Mammary epithelial cell (primary cell): ENCODE measurements at regions not wholly inside any gene's neighbourhood (a gene's known extent, or its start where the extent isn't known, plus 50 kb on each side); places are given as distances from the start of the nearest gene placed in this dataset.

Source experiments
- EZH2 ChIP-seq: IDR thresholded peaks from 2 replicates; pipeline ENCODE4 v1.6.1; 2012; ENCODE audit warnings: low read length, inconsistent platforms, borderline replicate concordance
- TF ChIP-seq, protein P1 (sequence below), 2 donors: IDR thresholded peaks in 1 of 2; conservative IDR thresholded peaks in 1 of 2; 2 replicates each; pipeline ENCODE4 v1.5.1; 2011 to 2012; ENCODE audit warnings: inconsistent platforms in 2 of 2, low read length in 2 of 2, mild to moderate bottlenecking in 2 of 2, control low read depth in 1 of 2, low read depth in 1 of 2; ENCODE audit not compliant: insufficient read depth in 1 of 2; ENCODE audit errors: extremely low read depth in 1 of 2

DNA sequence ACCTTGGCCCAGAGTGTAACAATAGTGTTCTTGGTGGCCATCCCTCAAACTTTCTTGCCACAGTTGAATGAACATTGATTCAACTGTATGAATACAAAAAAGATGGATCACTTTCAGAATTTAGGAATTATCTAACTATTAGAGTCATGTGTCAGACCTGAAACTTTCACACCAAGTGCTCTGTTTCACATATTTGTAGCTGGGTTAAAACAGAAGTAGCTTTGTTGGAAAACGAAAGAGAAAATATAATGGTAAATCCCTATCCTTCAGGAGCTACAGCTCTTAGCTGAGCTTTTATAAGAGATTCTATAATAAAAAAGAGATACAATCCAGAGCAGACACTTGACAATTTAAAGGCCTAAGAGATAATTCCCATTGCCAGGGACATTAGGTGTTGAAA is 719.3 kb downstream of the JRKL start:
- TF ChIP-seq, protein P1, sequence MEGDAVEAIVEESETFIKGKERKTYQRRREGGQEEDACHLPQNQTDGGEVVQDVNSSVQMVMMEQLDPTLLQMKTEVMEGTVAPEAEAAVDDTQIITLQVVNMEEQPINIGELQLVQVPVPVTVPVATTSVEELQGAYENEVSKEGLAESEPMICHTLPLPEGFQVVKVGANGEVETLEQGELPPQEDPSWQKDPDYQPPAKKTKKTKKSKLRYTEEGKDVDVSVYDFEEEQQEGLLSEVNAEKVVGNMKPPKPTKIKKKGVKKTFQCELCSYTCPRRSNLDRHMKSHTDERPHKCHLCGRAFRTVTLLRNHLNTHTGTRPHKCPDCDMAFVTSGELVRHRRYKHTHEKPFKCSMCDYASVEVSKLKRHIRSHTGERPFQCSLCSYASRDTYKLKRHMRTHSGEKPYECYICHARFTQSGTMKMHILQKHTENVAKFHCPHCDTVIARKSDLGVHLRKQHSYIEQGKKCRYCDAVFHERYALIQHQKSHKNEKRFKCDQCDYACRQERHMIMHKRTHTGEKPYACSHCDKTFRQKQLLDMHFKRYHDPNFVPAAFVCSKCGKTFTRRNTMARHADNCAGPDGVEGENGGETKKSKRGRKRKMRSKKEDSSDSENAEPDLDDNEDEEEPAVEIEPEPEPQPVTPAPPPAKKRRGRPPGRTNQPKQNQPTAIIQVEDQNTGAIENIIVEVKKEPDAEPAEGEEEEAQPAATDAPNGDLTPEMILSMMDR (conservative IDR thresholded peaks at IDR 0.05 in 1 of 2, IDR thresholded peaks at IDR 0.05 in 1 of 2; ENCODE audit: extremely low read depth in 1 of 2, insufficient read depth in 1 of 2, low read depth in 1 of 2, low read length in 2 of 2): no peak
- no peak for TF ChIP-seq EZH2
